Epithelial cell of proximal tubule (primary cell): ENCODE measurements at regions not wholly inside any gene's neighbourhood (a gene's known extent, or its start where the extent isn't known, plus 50 kb on each side); places are given as distances from the start of the nearest gene placed in this dataset.
"Not testable (repeated sequence)": the region's sequence is repeated elsewhere in the genome, so short reads cannot be mapped to it uniquely, and the experiment has no call there.

Source experiments
- DNase-seq: peaks from one replicate; pipeline ENCODE4 v3.0.0-alpha.2; 2011; ENCODE audit warnings: low read depth
- H3K4me3 ChIP-seq: 2 replicates; pipeline ENCODE4 v1.5.1; 2011; ENCODE audit warnings: low read depth, mild to moderate bottlenecking, low read length
- TF ChIP-seq, protein P1 (sequence below): conservative IDR thresholded peaks from 2 replicates; pipeline ENCODE4 v1.5.1; 2012; ENCODE audit warnings: low read depth, mild to moderate bottlenecking, low read length

DNA sequence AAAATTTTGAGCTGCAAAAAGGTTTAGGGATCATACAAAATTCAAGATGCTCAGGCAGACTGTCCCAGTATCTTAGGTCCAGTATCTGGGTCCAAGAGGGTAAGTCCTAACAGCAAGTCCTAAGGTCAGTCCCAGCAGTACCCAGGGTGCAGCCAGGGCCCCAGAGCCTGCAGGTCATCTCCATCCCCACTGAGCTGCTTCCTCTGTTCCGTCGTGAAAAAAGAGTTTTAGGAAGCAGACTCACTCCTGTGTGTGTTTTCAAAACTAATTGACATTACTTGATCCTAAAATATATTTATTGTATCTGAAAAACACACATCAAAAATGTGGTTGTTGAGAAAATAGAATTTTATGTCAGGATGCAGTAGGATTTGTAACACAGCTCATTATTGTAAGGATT is 69.9 kb upstream of the ALKAL2 start:
- TF ChIP-seq, protein P1, sequence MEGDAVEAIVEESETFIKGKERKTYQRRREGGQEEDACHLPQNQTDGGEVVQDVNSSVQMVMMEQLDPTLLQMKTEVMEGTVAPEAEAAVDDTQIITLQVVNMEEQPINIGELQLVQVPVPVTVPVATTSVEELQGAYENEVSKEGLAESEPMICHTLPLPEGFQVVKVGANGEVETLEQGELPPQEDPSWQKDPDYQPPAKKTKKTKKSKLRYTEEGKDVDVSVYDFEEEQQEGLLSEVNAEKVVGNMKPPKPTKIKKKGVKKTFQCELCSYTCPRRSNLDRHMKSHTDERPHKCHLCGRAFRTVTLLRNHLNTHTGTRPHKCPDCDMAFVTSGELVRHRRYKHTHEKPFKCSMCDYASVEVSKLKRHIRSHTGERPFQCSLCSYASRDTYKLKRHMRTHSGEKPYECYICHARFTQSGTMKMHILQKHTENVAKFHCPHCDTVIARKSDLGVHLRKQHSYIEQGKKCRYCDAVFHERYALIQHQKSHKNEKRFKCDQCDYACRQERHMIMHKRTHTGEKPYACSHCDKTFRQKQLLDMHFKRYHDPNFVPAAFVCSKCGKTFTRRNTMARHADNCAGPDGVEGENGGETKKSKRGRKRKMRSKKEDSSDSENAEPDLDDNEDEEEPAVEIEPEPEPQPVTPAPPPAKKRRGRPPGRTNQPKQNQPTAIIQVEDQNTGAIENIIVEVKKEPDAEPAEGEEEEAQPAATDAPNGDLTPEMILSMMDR, result no peak
- H3K4me3 ChIP-seq, result no peak overlapping the region
- DNase-seq, result no peak

DNA sequence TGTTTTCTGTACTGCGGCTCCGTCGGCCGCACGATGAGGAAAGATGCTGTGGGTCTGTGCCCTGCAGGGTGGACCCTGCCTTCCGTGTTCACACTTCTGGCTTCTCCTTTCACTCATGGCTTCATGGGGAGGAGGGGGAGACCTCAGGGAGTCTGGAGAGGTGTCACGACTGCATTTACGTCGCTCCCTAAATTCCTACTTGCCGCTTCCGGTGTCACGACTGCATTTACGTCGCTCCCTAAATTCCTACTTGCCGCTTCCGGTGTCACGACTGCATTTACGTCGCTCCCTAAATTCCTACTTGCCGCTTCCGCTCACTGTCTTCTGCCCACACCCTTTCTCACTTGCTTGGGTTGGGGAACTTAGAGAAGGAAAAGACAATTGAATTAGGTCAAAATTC is 68.4 kb upstream of the ALKAL2 start:
- not testable (repeated sequence) for H3K4me3 ChIP-seq, DNase-seq

DNA sequence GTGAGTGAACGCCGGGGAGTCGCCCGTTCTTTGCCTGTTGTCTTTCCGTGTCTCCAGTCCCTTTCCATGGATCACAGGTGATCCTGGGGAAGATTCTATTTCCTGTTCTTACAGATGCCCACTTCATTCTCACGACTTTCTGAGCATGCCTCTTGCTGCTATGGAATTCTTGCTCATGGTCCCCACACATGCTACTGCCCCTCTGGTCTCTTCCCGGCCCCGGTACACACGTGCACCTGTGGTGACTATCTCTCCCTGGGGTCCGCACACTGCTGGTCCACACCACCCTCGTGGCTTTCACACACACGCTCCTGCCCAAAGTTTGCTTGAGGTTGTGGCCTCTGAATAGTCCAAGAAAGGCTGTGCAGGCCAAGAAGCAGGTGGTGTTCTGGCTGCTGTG is 67.9 kb upstream of the ALKAL2 start:
- TF ChIP-seq, protein P1, result no peak
- DNase-seq, result no peak
- no peak overlapping the region for H3K4me3 ChIP-seq

DNA sequence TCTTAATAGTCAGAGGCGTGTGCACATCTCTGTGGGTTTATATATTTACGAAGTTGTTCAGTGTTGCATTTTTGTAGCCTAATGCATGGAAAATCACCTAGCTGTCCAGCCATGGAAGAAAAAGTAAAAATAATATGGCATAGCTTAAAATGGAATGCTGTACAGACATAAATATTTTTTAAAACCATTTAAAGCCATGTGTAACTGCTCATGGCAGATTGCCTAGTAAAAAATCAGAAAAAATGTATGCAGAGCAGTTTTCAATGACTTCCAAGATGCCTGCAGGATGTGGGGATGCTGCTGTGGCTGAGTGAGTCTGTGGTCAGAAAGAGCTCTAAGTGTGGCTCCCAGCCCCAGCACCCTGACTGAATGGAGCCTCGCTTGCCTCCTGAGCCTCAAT is 64.8 kb upstream of the ALKAL2 start:
- DNase-seq, result no peak
- H3K4me3 ChIP-seq, result no peak overlapping the region
- TF ChIP-seq, protein P1, result no peak

DNA sequence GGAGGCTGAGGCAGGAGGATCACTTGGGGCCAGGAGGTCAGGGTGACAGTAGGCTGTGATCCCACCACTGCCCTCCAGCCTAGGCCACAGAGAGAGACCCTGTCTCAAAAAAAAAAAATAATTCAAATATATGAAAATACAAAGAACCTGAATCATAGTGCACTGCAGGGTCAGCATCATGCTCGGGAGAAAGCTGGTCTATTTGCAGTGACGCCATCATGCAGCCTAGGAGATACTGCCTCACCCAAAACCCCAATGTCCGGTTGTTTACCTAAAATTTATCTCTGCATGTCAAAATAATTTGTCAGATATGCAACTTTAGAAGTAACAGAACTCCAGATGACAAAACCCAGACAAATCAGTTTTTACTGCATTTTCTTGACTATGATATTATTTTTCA is 61.5 kb upstream of the ALKAL2 start:
- DNase-seq, result no peak
- H3K4me3 ChIP-seq, result no peak overlapping the region
- TF ChIP-seq, protein P1, result no peak

DNA sequence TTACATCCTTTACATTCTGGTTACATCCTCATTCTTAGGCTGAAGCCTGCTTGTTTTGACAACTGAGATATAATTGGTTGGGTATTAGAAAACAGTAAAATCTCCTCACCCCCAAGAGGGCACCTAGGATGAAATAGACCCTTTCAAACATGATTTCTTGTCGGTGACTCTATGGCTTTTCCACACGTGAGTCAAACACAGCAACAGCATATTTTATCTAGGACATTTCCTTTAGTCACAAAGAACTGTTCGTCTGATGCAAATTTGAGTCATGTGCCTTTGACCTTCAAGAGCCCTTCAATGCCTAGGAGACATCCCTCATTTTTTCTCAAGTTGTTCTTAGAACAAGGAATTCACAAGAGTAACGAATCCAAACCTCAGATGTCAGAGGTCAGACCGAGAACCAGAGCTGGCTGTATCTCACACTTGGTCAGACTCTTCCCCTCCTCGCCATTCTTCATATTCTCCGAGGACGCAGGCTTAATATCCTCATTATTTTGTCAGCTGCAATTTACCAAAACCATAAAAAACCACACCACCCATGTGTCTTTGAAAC is 60.5 kb upstream of the ALKAL2 start:
- TF ChIP-seq, protein P1, result no peak
- DNase-seq, result no peak
- no peak overlapping the region for H3K4me3 ChIP-seq

DNA sequence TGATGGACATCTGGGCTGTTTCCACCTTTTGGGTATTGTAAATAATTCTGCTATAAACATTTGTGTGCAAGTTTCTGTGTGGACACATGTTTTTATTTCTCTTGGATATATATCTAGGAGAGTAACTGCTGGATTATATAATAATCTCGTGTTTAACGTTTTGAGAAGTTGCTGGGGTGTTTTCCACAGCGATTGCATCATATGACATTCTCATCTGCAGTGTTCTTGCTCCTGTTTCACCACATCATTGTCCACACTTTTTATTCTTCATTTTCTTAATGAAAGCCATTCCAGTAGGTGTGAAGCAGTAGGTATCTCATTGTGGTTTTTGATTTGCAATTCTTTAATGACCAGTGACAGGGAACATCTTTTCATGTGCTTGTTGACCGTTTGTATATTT is 56.9 kb upstream of the ALKAL2 start:
- TF ChIP-seq, protein P1, result no peak
- no peak overlapping the region for H3K4me3 ChIP-seq
- DNase-seq, result no peak
